Hematopoietic multipotent progenitor cell treated with erythropoietin and hydrocortisone succinate and interleukin-3 and kit ligand, for 17 days (in vitro differentiated cells): ENCODE measurements at regions not wholly inside any gene's neighbourhood (a gene's known extent, or its start where the extent isn't known, plus 50 kb on each side); places are given as distances from the start of the nearest gene placed in this dataset.
"Not testable (repeated sequence)": the region's sequence is repeated elsewhere in the genome, so short reads cannot be mapped to it uniquely, and the experiment has no call there.

Source experiments
- DNase-seq: peaks from one replicate; pipeline ENCODE4 v3.0.0-alpha.2; 2015; ENCODE audit warnings: low spot score

DNA sequence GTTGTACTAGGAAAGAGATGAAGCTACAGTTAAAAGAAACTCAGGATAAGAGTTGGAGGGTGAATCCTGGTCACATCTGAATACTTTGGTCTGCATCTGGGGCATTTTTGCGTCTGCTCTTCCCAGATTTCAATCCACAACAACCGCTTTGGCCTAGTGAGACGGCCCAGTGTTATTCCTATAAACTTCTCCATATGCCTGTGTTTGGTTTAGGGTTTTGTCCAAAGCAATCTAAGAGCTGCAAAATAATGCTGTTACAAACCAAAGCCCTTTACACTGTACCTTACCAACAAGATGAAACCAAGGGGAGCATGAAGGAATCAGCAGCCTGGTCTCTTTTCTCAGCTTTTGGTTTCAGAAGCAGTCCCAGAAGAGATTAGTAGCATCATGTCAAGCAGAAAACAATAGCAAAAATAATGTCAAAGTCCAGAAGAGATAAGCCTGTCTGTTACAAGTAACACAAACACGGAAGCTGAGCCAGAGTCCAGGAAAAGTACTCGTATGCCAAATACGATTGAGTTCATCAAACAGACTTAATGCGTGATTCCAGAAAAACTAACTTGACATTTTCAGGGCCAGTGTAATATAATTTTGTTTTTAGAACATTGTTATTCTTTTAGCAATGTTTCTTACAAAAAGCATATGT, 379.9 kb upstream of the ACO1 start:
- DNase-seq = no peak

DNA sequence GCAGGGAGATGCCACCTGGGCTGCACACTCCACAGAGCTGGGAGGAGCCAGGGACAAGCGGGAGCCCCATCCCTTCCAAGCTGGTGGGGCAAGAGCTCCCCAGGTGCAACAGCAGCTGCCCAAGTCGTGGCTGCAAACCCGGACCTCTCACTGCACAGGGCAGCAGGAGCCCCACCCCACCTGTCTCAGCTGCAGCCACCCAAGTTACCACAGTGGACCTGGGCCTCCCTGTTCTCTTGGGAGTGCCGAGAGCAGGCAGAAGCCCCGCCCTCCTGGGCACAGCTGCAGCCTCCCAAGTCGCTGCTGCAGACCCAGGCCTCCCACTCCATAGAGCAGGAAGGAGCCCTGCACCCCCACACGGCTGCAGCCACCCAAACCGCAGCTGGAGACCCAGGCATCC, 374.1 kb upstream of the ACO1 start:
- DNase-seq = no peak

DNA sequence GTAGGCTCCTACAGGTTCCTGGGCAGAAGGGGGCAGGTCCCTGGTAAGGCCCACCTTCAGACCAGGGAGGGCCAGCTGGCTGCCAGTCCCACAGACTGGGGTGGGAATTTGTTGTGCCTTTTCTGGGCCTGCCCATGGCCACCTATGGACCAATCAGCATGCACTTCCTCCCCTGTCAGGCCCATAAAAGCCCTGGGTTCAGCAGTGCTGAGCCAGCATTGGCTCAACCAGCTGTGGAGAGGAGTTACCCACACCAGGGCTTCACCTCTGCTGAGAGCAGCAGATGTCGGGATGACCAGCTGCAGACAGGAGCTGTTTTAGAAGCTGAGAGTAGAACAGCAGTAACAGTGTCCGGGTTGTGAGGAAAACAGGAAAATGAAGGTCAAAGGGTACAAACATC, 373.4 kb upstream of the ACO1 start:
- DNase-seq = no peak

DNA sequence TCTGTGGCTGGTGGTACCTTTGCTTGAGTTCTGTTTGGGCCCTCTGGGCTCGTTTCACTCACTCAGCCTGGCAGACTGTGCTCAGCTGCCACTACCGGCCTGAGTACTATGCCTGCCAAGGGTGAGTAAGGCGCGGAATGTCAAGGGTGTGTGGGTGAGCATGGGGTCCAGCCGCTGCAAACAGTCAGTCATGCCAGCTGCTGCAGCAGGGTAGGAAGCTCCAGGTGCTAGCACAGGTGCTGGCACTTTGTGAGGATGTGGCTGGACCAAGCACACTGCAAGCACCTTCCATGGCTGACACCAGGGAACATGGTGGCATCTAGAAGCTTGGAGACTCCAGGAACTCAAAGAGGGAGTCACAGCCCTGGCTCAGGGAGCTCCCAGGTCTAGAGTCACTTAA, 368.6 kb upstream of the ACO1 start:
- no peak for DNase-seq

DNA sequence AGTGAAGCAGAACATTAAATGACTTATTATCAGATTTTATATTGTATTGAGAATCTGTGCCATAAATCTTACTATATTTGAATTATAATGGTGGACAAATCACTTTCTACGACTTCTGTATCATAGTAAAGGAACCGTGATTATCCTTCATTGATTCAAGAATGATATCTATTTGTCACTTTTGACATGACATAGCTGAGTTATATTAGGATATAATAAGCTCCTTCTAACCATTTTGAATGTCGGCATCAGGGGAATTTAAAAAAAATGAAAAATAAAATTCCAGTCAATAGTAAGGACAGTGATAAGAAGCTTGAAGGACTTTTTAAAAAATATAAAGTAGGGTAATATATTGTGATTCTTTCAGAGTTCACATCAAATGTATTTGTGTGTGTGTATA, 338.9 kb upstream of the ACO1 start:
- DNase-seq = no peak

DNA sequence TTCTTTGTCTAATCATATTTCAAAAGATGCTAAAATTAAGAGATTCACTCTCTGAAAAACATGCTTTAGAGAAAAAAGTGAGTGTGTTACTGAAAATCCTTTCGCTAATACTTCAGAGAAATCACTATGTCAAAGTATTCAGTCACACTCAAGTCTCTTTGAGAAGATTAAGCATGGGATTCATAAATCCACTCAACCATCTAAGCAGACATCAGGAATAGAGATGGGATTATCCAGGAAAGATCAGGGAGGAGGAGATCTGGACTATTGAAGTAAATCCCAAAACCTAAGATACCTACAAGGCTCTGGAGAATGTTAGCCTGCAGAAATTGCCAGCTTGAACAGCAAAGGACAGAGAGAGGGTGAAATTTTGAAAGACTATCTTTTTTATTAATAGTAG, 317.2 kb upstream of the ACO1 start:
- no peak for DNase-seq

DNA sequence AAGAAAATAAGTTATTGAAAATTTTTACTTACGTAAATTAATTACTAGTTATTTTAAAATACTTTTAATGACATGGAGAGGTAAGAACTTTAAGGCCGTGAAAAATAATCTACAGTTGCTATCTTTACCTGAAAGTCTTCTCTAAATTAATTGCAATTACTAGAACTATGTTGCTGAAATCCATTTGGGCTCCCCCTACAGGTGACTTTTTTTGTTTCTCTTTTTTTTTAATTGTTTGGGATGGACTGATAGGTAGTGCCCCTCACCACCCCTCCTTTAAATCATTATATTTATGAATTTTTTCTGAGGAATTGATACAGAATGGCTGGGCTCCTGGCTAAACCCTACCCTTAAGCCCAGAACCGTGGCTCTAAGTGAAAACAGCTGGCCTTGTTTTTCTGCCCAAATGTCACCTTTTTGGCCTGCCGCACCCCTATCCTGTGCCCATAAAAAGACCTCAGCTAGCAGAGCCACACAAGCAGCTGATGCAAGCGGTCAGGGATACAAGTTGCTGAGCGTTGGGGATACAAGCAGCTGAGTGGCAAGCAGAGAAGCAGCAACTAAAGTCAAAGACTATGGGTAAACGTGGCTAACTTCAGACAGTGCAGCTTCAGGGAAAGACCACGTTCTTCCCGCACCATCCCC, 315.2 kb upstream of the ACO1 start:
- no peak for DNase-seq

DNA sequence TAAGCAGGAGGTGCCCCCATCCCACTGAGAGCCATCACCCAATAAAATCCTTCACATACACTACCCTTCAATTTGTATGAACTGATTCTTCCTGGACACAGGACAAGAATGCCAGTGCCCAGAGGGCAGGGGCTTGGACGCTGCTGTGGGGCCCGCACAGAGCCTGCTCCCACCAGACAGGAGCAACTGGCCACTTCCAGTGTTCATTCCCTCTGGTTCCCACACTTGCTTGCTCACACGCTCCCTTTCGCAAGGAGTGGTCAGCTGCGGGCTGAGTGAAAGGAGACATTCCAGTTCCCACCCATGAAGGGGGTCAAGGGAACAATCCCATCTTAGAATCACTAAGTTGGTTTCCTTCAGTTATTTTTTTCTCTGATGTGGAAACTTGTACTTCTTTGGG, 314.5 kb upstream of the ACO1 start:
- DNase-seq = no peak

DNA sequence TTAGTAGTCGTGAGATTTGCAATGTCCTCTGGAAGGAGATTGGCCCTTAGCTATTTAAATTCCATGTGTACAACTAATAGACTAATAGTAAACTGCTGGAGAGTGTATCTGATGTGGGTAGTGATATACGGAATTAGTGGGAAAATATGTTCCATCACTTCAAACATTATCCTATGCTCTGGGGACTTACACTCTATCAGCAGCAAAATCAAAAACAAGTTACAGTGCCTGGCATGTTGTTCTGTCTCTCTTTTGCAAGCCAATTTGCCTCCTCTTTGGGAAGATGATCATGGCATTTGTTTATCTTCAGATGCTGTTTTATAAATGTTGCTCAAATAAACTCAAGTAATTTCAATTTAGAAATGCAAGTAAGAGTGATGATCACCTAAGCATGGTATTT, 311.9 kb upstream of the ACO1 start:
- no peak for DNase-seq

DNA sequence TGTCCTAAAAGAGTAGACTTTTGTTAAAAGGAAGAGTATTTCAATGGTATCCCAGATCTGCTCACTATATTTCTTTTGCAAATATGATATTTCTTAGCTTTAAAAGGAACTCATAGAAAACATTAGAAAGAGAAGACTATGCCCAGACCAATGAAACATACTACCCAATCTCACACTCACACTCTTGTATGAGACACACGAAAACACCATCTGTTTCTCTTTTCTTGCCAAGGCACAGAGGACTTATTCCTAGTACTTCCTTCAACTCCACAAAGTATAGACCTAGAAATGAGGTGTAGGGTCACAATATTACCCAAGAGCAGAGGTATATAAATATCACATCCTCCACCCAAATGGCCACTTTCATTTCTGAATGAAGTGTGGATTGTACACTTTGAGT, 292.4 kb upstream of the ACO1 start:
- DNase-seq = no peak

DNA sequence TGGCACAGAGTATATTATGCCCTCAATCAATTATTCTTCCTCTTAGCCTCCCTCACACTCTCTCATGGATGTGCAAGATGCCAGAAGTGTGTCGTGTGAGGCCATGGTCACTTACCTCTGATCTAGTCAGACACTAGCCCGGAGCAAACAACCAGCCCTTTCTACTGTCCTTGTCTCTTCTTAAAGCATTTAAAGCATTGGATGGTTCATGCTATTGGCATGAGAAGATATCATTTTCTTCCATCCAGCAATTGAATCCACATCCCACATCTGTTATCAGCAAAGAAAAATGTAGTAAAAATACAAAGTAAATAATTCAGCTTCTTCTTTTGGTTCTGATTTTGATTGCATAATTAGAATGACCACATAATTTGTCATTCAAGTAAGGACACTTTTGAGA, 267.2 kb upstream of the ACO1 start:
- DNase-seq = no peak

DNA sequence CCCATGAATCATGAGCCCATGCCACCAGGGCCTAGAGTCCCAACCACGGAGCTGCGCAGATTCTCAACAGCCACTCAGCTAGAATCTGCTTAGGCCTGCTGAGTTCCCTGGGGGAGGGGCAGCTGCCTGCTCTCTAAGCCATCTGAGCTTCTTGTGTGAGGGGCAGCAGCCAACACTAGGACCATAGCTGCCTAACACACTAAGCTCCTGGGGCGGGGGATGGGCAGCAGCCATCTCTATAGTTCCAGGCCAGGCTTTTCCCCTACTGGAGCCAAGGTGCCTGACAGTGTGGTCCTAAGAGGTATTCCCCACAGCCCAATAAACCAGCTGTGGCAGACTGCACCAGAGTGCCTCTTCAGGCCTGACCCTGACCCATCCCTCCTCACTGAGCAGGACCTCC, 255.9 kb upstream of the ACO1 start:
- no peak for DNase-seq

DNA sequence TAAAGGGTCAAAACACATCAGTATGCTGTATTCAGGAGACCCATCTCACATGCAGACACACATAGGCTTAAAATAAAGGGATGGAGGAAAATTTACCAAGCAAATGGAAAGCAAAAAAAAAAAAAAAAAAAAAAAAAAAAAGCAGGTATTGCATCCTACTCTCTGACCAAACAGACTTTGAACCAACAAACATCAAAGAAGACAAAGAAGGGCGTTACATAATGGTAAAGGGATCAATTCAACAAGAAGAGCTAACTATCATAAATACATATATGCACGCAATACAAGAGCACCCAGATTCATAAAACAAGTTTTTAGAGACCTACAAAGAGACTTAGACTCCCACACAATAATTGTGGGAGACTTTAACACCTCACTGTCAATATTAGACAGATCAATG, 253.7 kb upstream of the ACO1 start:
- DNase-seq = not testable (repeated sequence)

DNA sequence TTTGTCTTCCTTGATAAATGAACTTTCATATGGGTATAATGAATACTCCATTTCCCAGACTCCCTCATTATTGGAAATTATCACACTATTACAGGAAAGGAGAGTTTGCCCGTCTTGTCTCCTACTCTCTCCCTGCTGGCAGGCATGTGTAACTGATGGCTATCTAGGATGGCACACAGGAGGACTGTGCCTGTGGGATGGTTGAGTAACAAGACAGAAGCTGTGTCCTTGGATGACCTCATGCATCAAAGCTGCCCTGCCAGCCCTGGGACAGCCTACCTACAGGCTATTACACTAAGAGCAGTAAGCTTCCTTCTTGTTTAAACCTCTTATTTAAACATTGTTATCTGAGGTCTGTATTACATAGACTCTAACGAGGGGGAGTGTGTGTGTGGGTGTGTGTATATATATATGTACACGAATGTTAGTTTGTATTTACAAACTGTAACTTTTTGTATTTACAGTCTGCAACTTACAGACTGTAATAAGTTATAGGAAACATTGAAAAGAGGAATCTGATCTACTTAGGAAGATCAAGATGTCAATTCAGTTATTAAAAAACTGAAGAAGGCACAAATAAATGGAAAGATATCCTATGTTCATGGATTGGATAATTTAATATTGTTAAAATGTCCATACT, 247.6 kb upstream of the ACO1 start:
- no peak for DNase-seq

DNA sequence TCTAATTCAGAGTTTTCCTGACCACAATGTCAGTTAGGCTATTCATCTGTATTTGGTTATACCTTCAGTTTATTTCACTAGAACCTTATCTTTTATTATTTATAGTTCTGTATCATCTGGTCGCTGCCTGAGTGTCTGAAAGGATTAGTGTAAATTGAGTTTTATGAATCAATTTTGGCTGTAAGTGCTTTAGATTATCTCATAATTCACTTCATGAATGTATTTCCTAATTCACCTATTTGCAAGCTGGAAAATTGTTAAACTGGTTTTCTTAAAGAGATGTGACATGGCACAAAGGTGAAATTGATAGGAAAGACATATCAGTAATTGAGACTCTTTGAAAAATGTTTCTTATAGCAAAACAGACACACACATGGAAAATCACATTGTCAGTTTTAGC, 242.4 kb upstream of the ACO1 start:
- no peak for DNase-seq

DNA sequence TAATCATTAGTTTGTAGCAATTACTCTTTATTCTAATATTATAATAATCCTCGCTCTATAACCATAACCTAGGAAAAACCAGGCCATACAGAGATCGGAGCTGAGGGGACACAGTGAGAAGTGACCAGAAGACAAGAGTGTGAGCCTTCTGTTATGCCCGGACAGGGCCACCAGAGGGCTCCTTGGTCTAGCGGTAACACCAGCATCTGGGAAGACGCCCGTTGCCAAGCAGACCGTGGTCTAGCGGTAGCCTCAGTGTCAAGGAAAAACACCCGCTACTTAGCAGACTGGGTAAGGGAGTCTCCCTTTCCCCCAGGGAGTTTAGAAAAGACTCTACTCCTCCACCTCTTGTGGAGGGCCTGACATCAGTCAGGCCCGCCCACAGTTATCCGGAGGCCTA, 235.9 kb upstream of the ACO1 start:
- not testable (repeated sequence) for DNase-seq

DNA sequence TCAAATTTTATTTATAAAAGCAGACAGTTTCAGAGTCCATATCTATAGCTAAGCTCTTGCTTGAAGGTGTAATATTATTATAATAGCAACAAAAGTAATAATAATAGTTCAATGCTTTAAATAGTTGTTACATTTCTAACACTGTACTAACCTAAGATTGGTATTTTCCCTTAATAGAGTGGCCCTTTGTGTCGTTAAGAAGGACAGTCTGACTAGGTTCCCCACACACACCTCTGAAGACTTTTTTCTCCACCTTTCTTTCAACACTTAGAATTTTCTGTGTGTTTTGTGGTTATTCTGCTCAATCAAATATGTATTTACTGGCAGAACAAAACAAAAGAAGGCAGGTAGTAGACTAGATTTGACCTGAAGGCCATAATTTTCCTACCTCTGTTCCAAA, 223.2 kb upstream of the ACO1 start:
- DNase-seq = no peak

DNA sequence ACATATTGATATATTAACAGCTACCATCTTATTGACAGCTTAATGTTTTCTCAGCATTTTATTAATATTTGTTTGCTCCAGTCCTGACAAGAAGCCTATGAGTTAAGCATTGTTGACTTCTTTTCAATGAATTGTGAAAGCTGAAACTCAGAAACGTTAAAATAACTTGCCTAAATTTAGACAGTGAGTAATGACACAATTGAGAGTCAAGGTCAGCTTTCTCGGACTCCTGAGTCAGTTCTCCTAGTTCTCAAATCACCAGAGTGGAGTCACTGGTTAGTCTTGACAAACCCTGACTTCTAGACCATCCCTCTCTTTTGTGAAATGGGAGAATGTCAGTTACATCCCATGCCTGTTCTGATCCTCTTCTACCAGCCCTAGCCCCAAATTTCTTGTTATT, 222.7 kb upstream of the ACO1 start:
- no peak for DNase-seq

DNA sequence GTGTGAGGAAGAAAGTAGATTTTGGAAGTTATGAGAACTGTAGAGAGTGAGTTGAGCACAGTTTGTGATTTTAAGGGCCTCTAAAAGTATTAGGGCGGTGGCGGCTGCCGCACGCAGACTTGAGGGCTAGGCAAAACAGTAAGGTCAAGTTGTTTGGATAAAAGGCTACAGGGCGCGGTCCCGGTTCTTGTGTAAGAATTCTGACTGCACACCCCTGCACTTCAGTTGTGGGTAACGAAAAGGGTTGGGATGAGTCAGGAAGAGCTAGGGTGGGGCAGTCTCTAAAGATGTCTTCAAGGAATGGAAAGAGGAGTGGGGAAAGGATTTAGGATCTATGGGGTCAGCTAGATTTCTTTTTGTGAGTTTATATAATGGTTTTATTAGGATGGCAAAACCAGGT, 218.1 kb upstream of the ACO1 start:
- not testable (repeated sequence) for DNase-seq

DNA sequence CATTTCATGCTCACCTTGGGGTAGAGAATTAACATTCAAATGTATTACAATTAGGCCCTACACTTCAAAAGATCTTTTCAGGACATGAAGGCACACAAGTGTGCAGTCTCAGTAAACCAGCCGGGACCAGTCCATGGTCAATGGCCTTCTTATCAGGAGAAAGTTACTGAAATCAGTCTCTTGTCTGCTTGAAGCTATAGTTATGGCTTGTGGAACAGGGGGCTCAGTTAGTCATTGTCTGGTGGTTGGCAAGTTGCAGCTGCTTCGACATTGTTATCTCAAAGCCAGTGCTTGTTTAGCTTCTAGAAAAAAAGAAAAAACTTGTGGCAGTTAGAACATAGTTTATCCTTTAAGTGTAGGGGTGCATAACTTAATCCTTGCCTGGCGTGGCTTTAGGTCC, 213.1 kb upstream of the ACO1 start:
- no peak for DNase-seq

DNA sequence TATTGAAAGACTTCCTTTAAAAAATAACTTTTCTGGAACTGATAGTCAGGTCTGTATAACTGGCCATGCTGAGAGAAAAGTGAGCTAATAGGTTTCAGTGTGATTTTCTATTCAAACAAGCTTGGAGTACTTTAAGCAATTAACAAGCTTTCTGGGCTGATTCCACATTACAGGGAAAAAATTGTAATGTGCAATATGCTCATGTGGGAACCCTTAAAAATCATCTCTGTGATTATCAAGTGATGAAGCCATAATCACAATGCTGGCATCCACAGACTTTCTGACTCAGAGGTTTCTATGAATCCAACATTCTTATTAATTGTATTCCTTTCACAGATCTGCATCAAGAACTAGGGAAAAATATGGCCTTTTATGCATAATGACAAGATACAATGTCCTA, 212.2 kb upstream of the ACO1 start:
- DNase-seq = no peak

DNA sequence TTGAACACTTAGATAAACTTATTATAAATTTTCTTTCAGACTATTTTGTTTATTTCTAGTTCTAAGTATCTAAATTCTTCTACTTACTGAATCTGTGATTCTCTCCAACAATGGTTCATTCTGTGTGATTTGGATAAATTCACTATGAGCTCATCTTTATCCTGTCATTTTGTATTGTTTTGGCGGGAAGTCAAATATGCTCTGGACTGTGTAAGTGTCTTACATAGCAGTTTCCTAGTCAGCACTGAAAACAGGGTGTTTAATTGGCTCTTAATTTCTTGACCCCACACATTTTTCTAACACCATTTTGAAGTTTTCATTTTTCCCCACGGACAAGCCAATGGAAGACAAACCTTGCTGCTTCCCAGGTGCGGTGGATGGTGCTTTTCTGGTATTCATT, 207.0 kb upstream of the ACO1 start:
- DNase-seq = no peak

DNA sequence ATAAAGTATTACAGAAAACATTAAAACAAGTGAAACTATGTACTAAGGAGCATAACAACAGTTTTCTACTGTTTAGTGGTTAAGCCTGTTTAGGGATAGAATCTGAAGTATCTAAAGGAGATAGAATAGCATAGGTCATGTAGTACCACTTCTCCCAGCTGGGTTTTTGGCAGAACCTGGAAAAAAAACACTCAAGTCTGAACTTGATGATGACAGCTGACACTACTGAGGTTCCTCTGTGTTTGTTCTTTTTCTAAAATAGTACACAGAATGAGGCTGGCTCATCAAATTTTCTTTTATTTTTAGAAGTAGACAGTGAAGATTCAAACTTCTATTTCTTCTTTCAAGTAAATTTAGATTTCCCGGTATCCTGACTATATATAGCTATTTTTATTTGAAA, 203.8 kb upstream of the ACO1 start:
- DNase-seq = no peak

DNA sequence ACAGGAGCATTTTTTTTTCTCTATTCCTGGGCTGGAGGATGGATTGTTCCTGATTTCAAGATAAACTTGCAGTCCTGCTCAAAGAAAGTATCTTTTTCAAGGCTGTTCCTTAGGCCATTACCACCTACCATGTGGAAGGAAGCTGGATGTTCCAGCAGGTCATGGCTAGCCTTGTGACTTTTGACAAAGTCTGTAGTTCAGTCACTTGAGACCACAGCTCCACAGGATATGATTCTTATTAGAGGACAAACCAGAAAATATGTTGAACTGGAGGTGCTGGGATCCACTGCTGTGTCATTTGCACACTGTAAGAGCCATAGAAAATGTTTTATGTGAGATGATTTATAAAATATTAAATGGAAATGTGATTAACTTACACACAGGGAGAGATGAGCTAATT, 184.2 kb upstream of the ACO1 start:
- DNase-seq = no peak
